ENCODE measurements at regions not wholly inside any gene's neighbourhood (a gene's known extent, or its start where the extent isn't known, plus 50 kb on each side); places are given as distances from the start of the nearest gene placed in this dataset.

DNA sequence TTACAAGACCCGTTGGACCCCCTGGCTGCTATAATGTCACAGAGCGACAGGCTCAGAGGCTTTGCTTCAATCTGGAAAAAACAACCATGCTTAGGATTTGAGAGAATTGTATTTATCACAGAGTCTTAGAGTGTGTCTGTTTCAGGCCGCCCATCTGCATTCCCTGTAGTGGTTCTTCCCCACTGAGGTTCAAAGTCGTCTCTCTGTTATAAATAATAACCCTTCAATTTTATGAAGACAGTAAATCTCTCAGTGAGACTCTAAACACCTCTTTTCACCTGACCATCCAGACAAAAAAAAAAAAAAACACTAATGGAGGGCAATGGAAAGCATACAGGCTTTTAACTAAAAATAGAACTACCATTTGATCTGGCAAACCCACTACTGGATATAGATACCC is 565.4 kb upstream of the AUTS2 start:
- Histone ChIP-seq H3K9me2 (replicated peaks; ENCODE audit: control insufficient read depth, low read length) (no peaks in the 10 kb centered on the region), H3K9me3 (ENCODE audit: control insufficient read depth, insufficient read depth, low read length) (no peaks in the 10 kb centered on the region), H3K27me3 (ENCODE audit: control insufficient read depth, low read length) (no peaks in the 10 kb centered on the region), H3K4me3 (ENCODE audit: low read length) (no peak overlapping the region), H3K27ac (ENCODE audit: low read depth, low read length) (no peak overlapping the region), H3K79me2 (ENCODE audit: control insufficient read depth, low read length) (no peaks in the 10 kb centered on the region), H3F3A (ENCODE audit: control insufficient read depth, insufficient read depth) (no peaks in the 10 kb centered on the region), H3K4me2 (ENCODE audit: low read length) (no peak overlapping the region), H3K36me3 (ENCODE audit: control insufficient read depth, low read length) (no peaks in the 10 kb centered on the region), H4K20me1 (ENCODE audit: control insufficient read depth, insufficient read depth, low read depth, low read length) (no peaks in the 10 kb centered on the region), H3K4me1 (ENCODE audit: control insufficient read depth, low read length) (no peaks in the 10 kb centered on the region)
- TF ChIP-seq, protein P1, sequence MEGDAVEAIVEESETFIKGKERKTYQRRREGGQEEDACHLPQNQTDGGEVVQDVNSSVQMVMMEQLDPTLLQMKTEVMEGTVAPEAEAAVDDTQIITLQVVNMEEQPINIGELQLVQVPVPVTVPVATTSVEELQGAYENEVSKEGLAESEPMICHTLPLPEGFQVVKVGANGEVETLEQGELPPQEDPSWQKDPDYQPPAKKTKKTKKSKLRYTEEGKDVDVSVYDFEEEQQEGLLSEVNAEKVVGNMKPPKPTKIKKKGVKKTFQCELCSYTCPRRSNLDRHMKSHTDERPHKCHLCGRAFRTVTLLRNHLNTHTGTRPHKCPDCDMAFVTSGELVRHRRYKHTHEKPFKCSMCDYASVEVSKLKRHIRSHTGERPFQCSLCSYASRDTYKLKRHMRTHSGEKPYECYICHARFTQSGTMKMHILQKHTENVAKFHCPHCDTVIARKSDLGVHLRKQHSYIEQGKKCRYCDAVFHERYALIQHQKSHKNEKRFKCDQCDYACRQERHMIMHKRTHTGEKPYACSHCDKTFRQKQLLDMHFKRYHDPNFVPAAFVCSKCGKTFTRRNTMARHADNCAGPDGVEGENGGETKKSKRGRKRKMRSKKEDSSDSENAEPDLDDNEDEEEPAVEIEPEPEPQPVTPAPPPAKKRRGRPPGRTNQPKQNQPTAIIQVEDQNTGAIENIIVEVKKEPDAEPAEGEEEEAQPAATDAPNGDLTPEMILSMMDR (IDR thresholded peaks at IDR 0.05; ENCODE audit: low read depth, low read length, poor library complexity, severe bottlenecking), result no peak
- no peak for TF ChIP-seq EZH2phosphoT487 (IDR thresholded peaks at IDR 0.05; ENCODE audit: borderline replicate concordance, low read length)

DNA sequence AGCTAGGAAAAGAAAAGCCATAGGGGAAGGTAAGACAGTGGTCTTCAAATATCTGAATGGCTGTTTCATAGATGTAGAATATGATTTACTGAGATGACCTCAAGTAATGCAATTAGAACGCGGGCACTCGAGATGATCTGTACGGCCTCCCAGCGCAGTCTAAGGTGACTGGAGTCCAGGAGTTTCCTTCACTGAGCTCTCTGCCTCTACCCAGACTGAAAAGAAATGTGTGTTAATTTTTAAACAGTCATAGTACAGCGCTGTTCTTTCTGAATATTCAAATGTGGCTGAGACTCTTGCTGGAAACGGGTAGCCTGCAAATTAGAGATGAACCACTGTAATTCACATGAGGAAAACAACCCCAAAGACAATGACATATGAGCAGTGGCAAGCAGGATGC is 562.4 kb upstream of the AUTS2 start:
- Histone ChIP-seq H3K27ac (ENCODE audit: low read depth, low read length) (no peak overlapping the region), H3K4me2 (ENCODE audit: low read length) (no peak overlapping the region), H3K79me2 (ENCODE audit: control insufficient read depth, low read length) (no peaks in the 10 kb centered on the region), H3F3A (ENCODE audit: control insufficient read depth, insufficient read depth) (no peaks in the 10 kb centered on the region), H3K4me3 (ENCODE audit: low read length) (no peak overlapping the region), H4K20me1 (ENCODE audit: control insufficient read depth, insufficient read depth, low read depth, low read length) (no peaks in the 10 kb centered on the region), H3K9me3 (ENCODE audit: control insufficient read depth, insufficient read depth, low read length) (no peaks in the 10 kb centered on the region), H3K36me3 (ENCODE audit: control insufficient read depth, low read length) (no peaks in the 10 kb centered on the region), H3K27me3 (ENCODE audit: control insufficient read depth, low read length) (no peaks in the 10 kb centered on the region), H3K9me2 (replicated peaks; ENCODE audit: control insufficient read depth, low read length) (no peaks in the 10 kb centered on the region), H3K4me1 (ENCODE audit: control insufficient read depth, low read length) (no peaks in the 10 kb centered on the region)
- TF ChIP-seq, protein P1 (IDR thresholded peaks at IDR 0.05; ENCODE audit: low read depth, low read length, poor library complexity, severe bottlenecking), result no peak
- no peak for TF ChIP-seq EZH2phosphoT487 (IDR thresholded peaks at IDR 0.05; ENCODE audit: borderline replicate concordance, low read length)

DNA sequence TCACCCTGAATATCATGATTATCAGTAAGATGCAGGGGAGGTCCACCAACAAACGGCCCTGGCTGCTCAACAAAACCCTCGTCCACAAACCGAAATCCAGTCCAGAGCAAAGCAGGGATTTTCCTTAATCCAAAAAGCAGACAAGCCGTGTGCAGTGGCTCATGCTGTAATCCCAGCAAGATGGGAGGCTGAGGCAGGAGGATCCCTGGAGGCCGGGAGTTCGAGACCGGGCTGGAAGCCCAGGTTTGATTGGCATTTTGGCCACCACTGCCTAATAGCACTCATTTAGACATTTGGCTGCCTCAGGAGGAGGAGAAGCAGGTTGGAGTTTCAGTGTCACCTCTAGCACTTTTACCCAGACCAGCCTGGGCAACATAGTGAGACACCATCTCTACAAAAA is 562.0 kb upstream of the AUTS2 start:
- H3F3A ChIP-seq (ENCODE audit: control insufficient read depth, insufficient read depth), result no peaks in the 10 kb centered on the region
- H3K9me3 ChIP-seq (ENCODE audit: control insufficient read depth, insufficient read depth, low read length), result no peaks in the 10 kb centered on the region
- no peaks in the 10 kb centered on the region for H3K4me1 ChIP-seq (ENCODE audit: control insufficient read depth, low read length)
- H4K20me1 ChIP-seq (ENCODE audit: control insufficient read depth, insufficient read depth, low read depth, low read length), result no peaks in the 10 kb centered on the region
- no peak overlapping the region for H3K4me2 ChIP-seq (ENCODE audit: low read length)
- TF ChIP-seq, protein P1 (IDR thresholded peaks at IDR 0.05; ENCODE audit: low read depth, low read length, poor library complexity, severe bottlenecking), result no peak
- TF ChIP-seq EZH2phosphoT487 (IDR thresholded peaks at IDR 0.05; ENCODE audit: borderline replicate concordance, low read length), result no peak
- no peaks in the 10 kb centered on the region for H3K79me2 ChIP-seq (ENCODE audit: control insufficient read depth, low read length)
- H3K27ac ChIP-seq (ENCODE audit: low read depth, low read length), result no peak overlapping the region
- H3K4me3 ChIP-seq (ENCODE audit: low read length), result no peak overlapping the region
- no peaks in the 10 kb centered on the region for H3K36me3 ChIP-seq (ENCODE audit: control insufficient read depth, low read length)
- H3K9me2 ChIP-seq (replicated peaks; ENCODE audit: control insufficient read depth, low read length), result no peaks in the 10 kb centered on the region
- H3K27me3 ChIP-seq (ENCODE audit: control insufficient read depth, low read length), result no peaks in the 10 kb centered on the region

DNA sequence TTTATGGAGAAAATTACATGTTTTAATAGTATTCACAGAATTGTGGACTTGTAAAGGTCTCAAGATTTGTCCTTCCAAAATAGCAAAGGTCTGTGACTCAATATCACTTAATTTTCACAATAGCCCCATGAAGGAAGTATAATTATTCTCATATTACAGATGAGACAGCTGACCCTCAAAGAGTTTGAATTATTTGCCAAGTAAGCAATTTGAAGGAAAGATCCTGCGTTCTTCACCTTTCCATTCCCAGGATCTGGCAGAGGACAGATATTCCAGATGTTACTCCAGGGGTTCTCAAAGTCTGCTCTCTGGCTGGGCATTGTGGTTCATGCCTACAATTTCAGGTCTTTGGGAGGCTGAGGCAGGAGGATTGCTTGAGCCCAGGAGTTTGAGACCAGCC is 559.4 kb upstream of the AUTS2 start:
- Histone ChIP-seq H3K79me2 (ENCODE audit: control insufficient read depth, low read length) (no peaks in the 10 kb centered on the region), H4K20me1 (ENCODE audit: control insufficient read depth, insufficient read depth, low read depth, low read length) (no peaks in the 10 kb centered on the region), H3K36me3 (ENCODE audit: control insufficient read depth, low read length) (no peaks in the 10 kb centered on the region), H3K27me3 (ENCODE audit: control insufficient read depth, low read length) (no peaks in the 10 kb centered on the region), H3K27ac (ENCODE audit: low read depth, low read length) (no peak overlapping the region), H3F3A (ENCODE audit: control insufficient read depth, insufficient read depth) (no peaks in the 10 kb centered on the region), H3K4me1 (ENCODE audit: control insufficient read depth, low read length) (no peaks in the 10 kb centered on the region), H3K4me3 (ENCODE audit: low read length) (no peak overlapping the region), H3K9me2 (replicated peaks; ENCODE audit: control insufficient read depth, low read length) (no peaks in the 10 kb centered on the region), H3K4me2 (ENCODE audit: low read length) (no peak overlapping the region), H3K9me3 (ENCODE audit: control insufficient read depth, insufficient read depth, low read length) (no peaks in the 10 kb centered on the region)
- TF ChIP-seq, protein P1 (IDR thresholded peaks at IDR 0.05; ENCODE audit: low read depth, low read length, poor library complexity, severe bottlenecking), result no peak
- no peak for TF ChIP-seq EZH2phosphoT487 (IDR thresholded peaks at IDR 0.05; ENCODE audit: borderline replicate concordance, low read length)

Measured in DOHH2 (cell line).